Fibroblast of lung (primary cell): ENCODE measurements at regions not wholly inside any gene's neighbourhood (a gene's known extent, or its start where the extent isn't known, plus 50 kb on each side); places are given as distances from the start of the nearest gene placed in this dataset.
A peak's percentile ranks its signal among the peaks of the same experiment; 100 is the strongest.

Experiments used
- DNase-seq, 2 donors: peaks; one replicate each; pipeline versions ENCODE4 v3.0.0 to v3.0.0-alpha.2; 2010; ENCODE audit warnings: low read depth in 2 of 2
- H2AFZ ChIP-seq: 2 replicates; pipeline ENCODE4 v1.5.1; 2012; ENCODE audit warnings: low read length, control low read depth, inconsistent platforms
- H3K27ac ChIP-seq: 2 replicates; pipeline ENCODE4 v1.5.1; 2011; ENCODE audit warnings: low read length, control low read depth; ENCODE audit not compliant: insufficient read depth
- H3K27me3 ChIP-seq: 2 replicates; pipeline ENCODE4 v1.5.1; 2011; ENCODE audit warnings: mild to moderate bottlenecking, low read length; ENCODE audit not compliant: control insufficient read depth, insufficient read depth
- H3K36me3 ChIP-seq: 2 replicates; pipeline ENCODE4 v1.5.1; 2011; ENCODE audit warnings: low read length; ENCODE audit not compliant: control insufficient read depth, insufficient read depth
- H3K4me1 ChIP-seq: 2 replicates; pipeline ENCODE4 v1.5.1; 2011; ENCODE audit warnings: low read length; ENCODE audit not compliant: control insufficient read depth, insufficient read depth; ENCODE audit errors: extremely low read depth
- H3K4me2 ChIP-seq: 2 replicates; pipeline ENCODE4 v1.5.1; 2011; ENCODE audit warnings: low read length, control low read depth; ENCODE audit not compliant: insufficient read depth; ENCODE audit errors: extremely low read depth
- H3K4me3 ChIP-seq, 4 experiments: fragments of 200-600 bp in 1 of 4; sonication (generic) in 1 of 4; replicated peaks in 1 of 4; 2 replicates each; pipeline ENCODE4 v1.5.1; 2011 to 2016; ENCODE audit warnings: low read length in 4 of 4, low read depth in 3 of 4, mild to moderate bottlenecking in 3 of 4, control low read depth in 2 of 4, inconsistent platforms in 1 of 4, mixed read lengths in 1 of 4; ENCODE audit not compliant: insufficient read depth in 1 of 4; ENCODE audit errors: control extremely low read depth in 1 of 4
- H3K79me2 ChIP-seq: 2 replicates; pipeline ENCODE4 v1.5.1; 2012; ENCODE audit warnings: mild to moderate bottlenecking, low read length, inconsistent platforms; ENCODE audit not compliant: control insufficient read depth, insufficient read depth
- H3K9ac ChIP-seq: 2 replicates; pipeline ENCODE4 v1.5.1; 2011; ENCODE audit warnings: mild to moderate bottlenecking, low read length, control low read depth; ENCODE audit not compliant: insufficient read depth
- H3K9me3 ChIP-seq: 2 replicates; pipeline ENCODE4 v1.5.1; 2012; ENCODE audit warnings: low read depth, low read length; ENCODE audit not compliant: control insufficient read depth, insufficient read depth
- H4K20me1 ChIP-seq: 2 replicates; pipeline ENCODE4 v1.5.1; 2011; ENCODE audit warnings: low read length; ENCODE audit not compliant: control insufficient read depth, insufficient read depth; ENCODE audit errors: extremely low read depth
- EZH2 ChIP-seq: IDR thresholded peaks from 2 replicates; pipeline ENCODE4 v1.5.1; 2012; ENCODE audit warnings: low read length, control low read depth, mild to moderate bottlenecking; ENCODE audit errors: missing control alignments
- TF ChIP-seq, protein P1 (sequence below), 2 donors: IDR thresholded peaks in 1 of 2; conservative IDR thresholded peaks in 1 of 2; 1 replicate in 1 of 2; 2 replicates in 1 of 2; pipeline ENCODE4 v1.5.1; 2011 to 2012; ENCODE audit warnings: low read length in 2 of 2, control low read depth in 1 of 2, inconsistent platforms in 1 of 2, low read depth in 1 of 2, mild to moderate bottlenecking in 1 of 2

DNA sequence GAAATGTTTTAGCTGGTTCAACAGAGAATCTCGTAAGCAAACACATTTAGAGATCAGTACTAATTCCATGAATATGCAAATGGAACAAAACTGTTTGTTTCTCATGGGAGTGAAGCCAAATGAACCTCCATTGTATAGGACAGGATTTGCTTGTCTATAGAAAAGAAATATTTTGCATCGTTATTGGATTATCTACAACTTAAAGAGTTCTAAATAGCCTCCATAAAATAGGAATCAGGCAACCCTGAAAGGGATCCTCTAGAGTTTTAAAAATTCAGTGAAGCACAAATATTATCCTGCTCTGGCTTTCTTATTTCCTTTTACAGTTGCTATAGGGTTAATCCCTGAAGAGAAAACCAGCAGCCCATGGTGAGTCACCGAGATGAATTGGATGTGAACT lies 378.4 kb upstream of the NRXN1 start:
- Histone ChIP-seq H3K4me2 (no peak overlapping the region), H4K20me1 (no peaks in the 10 kb centered on the region), H3K9ac (no peak overlapping the region), H3K27ac (no peak overlapping the region), H3K4me3 (no peak overlapping the region), H3K36me3 (no peaks in the 10 kb centered on the region), H3K27me3 (no peaks in the 10 kb centered on the region), H2AFZ (no peak overlapping the region), H3K4me1 (no peaks in the 10 kb centered on the region), H3K9me3 (no peaks in the 10 kb centered on the region), H3K79me2 (no peaks in the 10 kb centered on the region)
- DNase-seq = peak in 1 of 2 donors; percentile 11
- TF ChIP-seq, protein P1, sequence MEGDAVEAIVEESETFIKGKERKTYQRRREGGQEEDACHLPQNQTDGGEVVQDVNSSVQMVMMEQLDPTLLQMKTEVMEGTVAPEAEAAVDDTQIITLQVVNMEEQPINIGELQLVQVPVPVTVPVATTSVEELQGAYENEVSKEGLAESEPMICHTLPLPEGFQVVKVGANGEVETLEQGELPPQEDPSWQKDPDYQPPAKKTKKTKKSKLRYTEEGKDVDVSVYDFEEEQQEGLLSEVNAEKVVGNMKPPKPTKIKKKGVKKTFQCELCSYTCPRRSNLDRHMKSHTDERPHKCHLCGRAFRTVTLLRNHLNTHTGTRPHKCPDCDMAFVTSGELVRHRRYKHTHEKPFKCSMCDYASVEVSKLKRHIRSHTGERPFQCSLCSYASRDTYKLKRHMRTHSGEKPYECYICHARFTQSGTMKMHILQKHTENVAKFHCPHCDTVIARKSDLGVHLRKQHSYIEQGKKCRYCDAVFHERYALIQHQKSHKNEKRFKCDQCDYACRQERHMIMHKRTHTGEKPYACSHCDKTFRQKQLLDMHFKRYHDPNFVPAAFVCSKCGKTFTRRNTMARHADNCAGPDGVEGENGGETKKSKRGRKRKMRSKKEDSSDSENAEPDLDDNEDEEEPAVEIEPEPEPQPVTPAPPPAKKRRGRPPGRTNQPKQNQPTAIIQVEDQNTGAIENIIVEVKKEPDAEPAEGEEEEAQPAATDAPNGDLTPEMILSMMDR (conservative IDR thresholded peaks at IDR 0.05 in 1 of 2, IDR thresholded peaks at IDR 0.05 in 1 of 2; ENCODE audit: low read depth in 1 of 2, low read length in 2 of 2) = no peak

DNA sequence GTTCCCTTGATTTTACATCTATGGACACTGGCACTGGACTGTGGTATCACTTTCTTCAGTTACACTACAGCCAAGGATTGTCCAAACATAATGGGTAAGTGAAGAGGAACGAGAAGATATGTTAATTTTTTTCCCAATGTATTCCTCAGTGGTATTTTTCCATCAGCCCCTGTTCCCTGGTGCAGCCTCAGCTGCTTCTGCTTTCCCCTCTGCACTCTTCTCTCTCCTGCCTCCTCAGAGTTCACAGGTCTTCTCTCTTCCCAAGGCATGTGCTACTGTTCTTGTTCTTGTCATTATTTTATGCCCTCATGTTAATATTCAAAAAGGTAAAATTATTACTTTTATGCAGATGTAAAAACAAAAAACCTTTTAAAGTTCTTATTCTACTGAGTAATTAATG lies 378.0 kb upstream of the NRXN1 start:
- no peaks in the 10 kb centered on the region for H3K27me3 ChIP-seq
- DNase-seq = no peak
- no peaks in the 10 kb centered on the region for H3K36me3 ChIP-seq
- no peak overlapping the region for H2AFZ ChIP-seq
- H4K20me1 ChIP-seq = no peaks in the 10 kb centered on the region
- H3K9me3 ChIP-seq = no peaks in the 10 kb centered on the region
- no peak for TF ChIP-seq EZH2
- TF ChIP-seq, protein P1 (conservative IDR thresholded peaks at IDR 0.05 in 1 of 2, IDR thresholded peaks at IDR 0.05 in 1 of 2; ENCODE audit: low read depth in 1 of 2, low read length in 2 of 2) = no peak
- no peak overlapping the region for H3K4me2 ChIP-seq
- no peak overlapping the region for H3K27ac ChIP-seq
- H3K4me1 ChIP-seq = no peaks in the 10 kb centered on the region
- no peak overlapping the region for H3K4me3 ChIP-seq
- no peaks in the 10 kb centered on the region for H3K79me2 ChIP-seq
- H3K9ac ChIP-seq = no peak overlapping the region

DNA sequence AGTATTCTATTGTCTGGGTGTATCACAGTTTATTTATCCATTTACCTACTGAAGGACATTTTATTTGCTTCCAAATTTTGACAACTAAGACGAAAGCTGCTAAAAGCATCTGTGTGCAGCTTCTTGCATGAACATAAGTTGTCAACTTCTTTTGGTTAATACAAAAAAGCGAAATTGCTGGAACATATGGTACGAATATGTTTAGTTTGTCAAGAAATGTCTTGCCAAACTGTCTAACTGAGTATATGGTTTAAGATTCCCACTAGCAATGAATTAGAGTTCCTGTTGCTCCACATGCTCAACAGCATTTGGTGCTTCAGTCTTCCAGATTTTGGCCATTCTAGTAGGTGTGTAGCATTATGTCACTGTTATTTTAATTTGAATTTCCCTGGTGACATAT lies 372.3 kb upstream of the NRXN1 start:
- no peak overlapping the region for H3K27ac ChIP-seq
- DNase-seq = no peak
- TF ChIP-seq, protein P1 (conservative IDR thresholded peaks at IDR 0.05 in 1 of 2, IDR thresholded peaks at IDR 0.05 in 1 of 2; ENCODE audit: low read depth in 1 of 2, low read length in 2 of 2) = no peak
- no peak for TF ChIP-seq EZH2
- H3K4me2 ChIP-seq = no peak overlapping the region
- no peaks in the 10 kb centered on the region for H3K4me1 ChIP-seq
- H4K20me1 ChIP-seq = no peaks in the 10 kb centered on the region
- H3K9me3 ChIP-seq = no peaks in the 10 kb centered on the region
- H2AFZ ChIP-seq = no peak overlapping the region
- no peaks in the 10 kb centered on the region for H3K79me2 ChIP-seq
- no peaks in the 10 kb centered on the region for H3K27me3 ChIP-seq
- H3K9ac ChIP-seq = no peak overlapping the region
- no peak overlapping the region for H3K4me3 ChIP-seq
- no peaks in the 10 kb centered on the region for H3K36me3 ChIP-seq
